ENCODE measurements at regions not wholly inside any gene's neighbourhood (a gene's known extent, or its start where the extent isn't known, plus 50 kb on each side); places are given as distances from the start of the nearest gene placed in this dataset.

- Histone ChIP-seq H3K9me3 (ENCODE audit: control insufficient read depth in 2 of 2, low read length in 2 of 2) (no peaks in the 10 kb centered on the region), H3K4me1 (ENCODE audit: control insufficient read depth, insufficient read depth, low read length) (no peaks in the 10 kb centered on the region), H3K36me3 (ENCODE audit: control insufficient read depth in 2 of 2, insufficient read depth in 2 of 2, low read length in 2 of 2) (no peaks in the 10 kb centered on the region), H3K4me3 (ENCODE audit: low read length in 2 of 2) (no peak overlapping the region), H3K27ac (ENCODE audit: low read length) (no peak overlapping the region), H3K27me3 (ENCODE audit: control insufficient read depth in 1 of 2, insufficient read depth in 2 of 2, low read length in 2 of 2) (no peaks in the 10 kb centered on the region), H3K9ac (ENCODE audit: low read length in 2 of 2) (no peak overlapping the region)
These were observed 1160.4 kb downstream of the EFNA5 start for GRCh38 chr5:106510321-106510720.

GRCh38 chr5:106508894-106509293 is 1161.8 kb downstream of the EFNA5 start:
- no peak overlapping the region for H3K4me3 ChIP-seq (ENCODE audit: low read length in 2 of 2)
- H3K27ac ChIP-seq (ENCODE audit: low read length), result no peak overlapping the region
- H3K9me3 ChIP-seq (ENCODE audit: control insufficient read depth in 2 of 2, low read length in 2 of 2), result no peaks in the 10 kb centered on the region
- H3K9ac ChIP-seq (ENCODE audit: low read length in 2 of 2), result no peak overlapping the region
- no peaks in the 10 kb centered on the region for H3K4me1 ChIP-seq (ENCODE audit: control insufficient read depth, insufficient read depth, low read length)
- no peaks in the 10 kb centered on the region for H3K27me3 ChIP-seq (ENCODE audit: control insufficient read depth in 1 of 2, insufficient read depth in 2 of 2, low read length in 2 of 2)
- no peaks in the 10 kb centered on the region for H3K36me3 ChIP-seq (ENCODE audit: control insufficient read depth in 2 of 2, insufficient read depth in 2 of 2, low read length in 2 of 2)

- H3K36me3 ChIP-seq (ENCODE audit: control insufficient read depth in 2 of 2, insufficient read depth in 2 of 2, low read length in 2 of 2), result no peaks in the 10 kb centered on the region
- H3K9me3 ChIP-seq (ENCODE audit: control insufficient read depth in 2 of 2, low read length in 2 of 2), result no peaks in the 10 kb centered on the region
- no peak overlapping the region for H3K27ac ChIP-seq (ENCODE audit: low read length)
- no peaks in the 10 kb centered on the region for H3K27me3 ChIP-seq (ENCODE audit: control insufficient read depth in 1 of 2, insufficient read depth in 2 of 2, low read length in 2 of 2)
- H3K9ac ChIP-seq (ENCODE audit: low read length in 2 of 2), result no peak overlapping the region
- H3K4me1 ChIP-seq (ENCODE audit: control insufficient read depth, insufficient read depth, low read length), result no peaks in the 10 kb centered on the region
- no peak overlapping the region for H3K4me3 ChIP-seq (ENCODE audit: low read length in 2 of 2)
These were observed 1176.8 kb downstream of the EFNA5 start for GRCh38 chr5:106493910-106494309.

- H3K27me3 ChIP-seq (ENCODE audit: control insufficient read depth in 1 of 2, insufficient read depth in 2 of 2, low read length in 2 of 2), result no peaks in the 10 kb centered on the region
- H3K27ac ChIP-seq (ENCODE audit: low read length), result no peak overlapping the region
- H3K4me3 ChIP-seq (ENCODE audit: low read length in 2 of 2), result no peak overlapping the region
- H3K9ac ChIP-seq (ENCODE audit: low read length in 2 of 2), result no peak overlapping the region
- H3K4me1 ChIP-seq (ENCODE audit: control insufficient read depth, insufficient read depth, low read length), result no peaks in the 10 kb centered on the region
- H3K36me3 ChIP-seq (ENCODE audit: control insufficient read depth in 2 of 2, insufficient read depth in 2 of 2, low read length in 2 of 2), result no peaks in the 10 kb centered on the region
- no peaks in the 10 kb centered on the region for H3K9me3 ChIP-seq (ENCODE audit: control insufficient read depth in 2 of 2, low read length in 2 of 2)
These were observed 1181.7 kb downstream of the EFNA5 start for GRCh38 chr5:106489004-106489403.

GRCh38 chr5:106488407-106488806 is 1182.3 kb downstream of the EFNA5 start:
- H3K9ac ChIP-seq (ENCODE audit: low read length in 2 of 2), result no peak overlapping the region
- H3K36me3 ChIP-seq (ENCODE audit: control insufficient read depth in 2 of 2, insufficient read depth in 2 of 2, low read length in 2 of 2), result no peaks in the 10 kb centered on the region
- no peak overlapping the region for H3K4me3 ChIP-seq (ENCODE audit: low read length in 2 of 2)
- H3K27ac ChIP-seq (ENCODE audit: low read length), result no peak overlapping the region
- no peaks in the 10 kb centered on the region for H3K4me1 ChIP-seq (ENCODE audit: control insufficient read depth, insufficient read depth, low read length)
- no peaks in the 10 kb centered on the region for H3K27me3 ChIP-seq (ENCODE audit: control insufficient read depth in 1 of 2, insufficient read depth in 2 of 2, low read length in 2 of 2)
- H3K9me3 ChIP-seq (ENCODE audit: control insufficient read depth in 2 of 2, low read length in 2 of 2), result no peaks in the 10 kb centered on the region

- H3K36me3 ChIP-seq (ENCODE audit: control insufficient read depth in 2 of 2, insufficient read depth in 2 of 2, low read length in 2 of 2), result no peaks in the 10 kb centered on the region
- no peak overlapping the region for H3K9ac ChIP-seq (ENCODE audit: low read length in 2 of 2)
- H3K27ac ChIP-seq (ENCODE audit: low read length), result no peak overlapping the region
- H3K9me3 ChIP-seq (ENCODE audit: control insufficient read depth in 2 of 2, low read length in 2 of 2), result no peaks in the 10 kb centered on the region
- H3K27me3 ChIP-seq (ENCODE audit: control insufficient read depth in 1 of 2, insufficient read depth in 2 of 2, low read length in 2 of 2), result no peaks in the 10 kb centered on the region
- no peak overlapping the region for H3K4me3 ChIP-seq (ENCODE audit: low read length in 2 of 2)
- H3K4me1 ChIP-seq (ENCODE audit: control insufficient read depth, insufficient read depth, low read length), result no peaks in the 10 kb centered on the region
These were observed 1189.4 kb downstream of the EFNA5 start for GRCh38 chr5:106481374-106481773.

GRCh38 chr5:106476630-106477029 is 1194.1 kb downstream of the EFNA5 start:
- no peak overlapping the region for H3K27ac ChIP-seq (ENCODE audit: low read length)
- no peaks in the 10 kb centered on the region for H3K27me3 ChIP-seq (ENCODE audit: control insufficient read depth in 1 of 2, insufficient read depth in 2 of 2, low read length in 2 of 2)
- no peak overlapping the region for H3K9ac ChIP-seq (ENCODE audit: low read length in 2 of 2)
- H3K36me3 ChIP-seq (ENCODE audit: control insufficient read depth in 2 of 2, insufficient read depth in 2 of 2, low read length in 2 of 2), result no peaks in the 10 kb centered on the region
- no peaks in the 10 kb centered on the region for H3K9me3 ChIP-seq (ENCODE audit: control insufficient read depth in 2 of 2, low read length in 2 of 2)
- no peak overlapping the region for H3K4me3 ChIP-seq (ENCODE audit: low read length in 2 of 2)
- H3K4me1 ChIP-seq (ENCODE audit: control insufficient read depth, insufficient read depth, low read length), result no peaks in the 10 kb centered on the region

- Histone ChIP-seq H3K4me1 (ENCODE audit: control insufficient read depth, insufficient read depth, low read length) (no peaks in the 10 kb centered on the region), H3K9me3 (ENCODE audit: control insufficient read depth in 2 of 2, low read length in 2 of 2) (no peaks in the 10 kb centered on the region), H3K27ac (ENCODE audit: low read length) (no peak overlapping the region), H3K36me3 (ENCODE audit: control insufficient read depth in 2 of 2, insufficient read depth in 2 of 2, low read length in 2 of 2) (no peaks in the 10 kb centered on the region), H3K27me3 (ENCODE audit: control insufficient read depth in 1 of 2, insufficient read depth in 2 of 2, low read length in 2 of 2) (no peaks in the 10 kb centered on the region), H3K4me3 (ENCODE audit: low read length in 2 of 2) (no peak overlapping the region), H3K9ac (ENCODE audit: low read length in 2 of 2) (no peak overlapping the region)
These were observed 1196.7 kb downstream of the EFNA5 start for GRCh38 chr5:106474066-106474465.

GRCh38 chr5:106459541-106459940 is 1211.2 kb downstream of the EFNA5 start:
- H3K9ac ChIP-seq (ENCODE audit: low read length in 2 of 2), result no peak overlapping the region
- H3K27ac ChIP-seq (ENCODE audit: low read length), result no peak overlapping the region
- no peaks in the 10 kb centered on the region for H3K36me3 ChIP-seq (ENCODE audit: control insufficient read depth in 2 of 2, insufficient read depth in 2 of 2, low read length in 2 of 2)
- no peak overlapping the region for H3K4me3 ChIP-seq (ENCODE audit: low read length in 2 of 2)
- H3K27me3 ChIP-seq (ENCODE audit: control insufficient read depth in 1 of 2, insufficient read depth in 2 of 2, low read length in 2 of 2), result no peaks in the 10 kb centered on the region
- H3K4me1 ChIP-seq (ENCODE audit: control insufficient read depth, insufficient read depth, low read length), result no peaks in the 10 kb centered on the region
- H3K9me3 ChIP-seq (ENCODE audit: control insufficient read depth in 2 of 2, low read length in 2 of 2), result no peaks in the 10 kb centered on the region

GRCh38 chr5:106454651-106455415 is 1215.9 kb downstream of the EFNA5 start:
- Histone ChIP-seq H3K4me3 (ENCODE audit: low read length in 2 of 2) (no peak overlapping the region), H3K27ac (ENCODE audit: low read length) (no peak overlapping the region), H3K27me3 (ENCODE audit: control insufficient read depth in 1 of 2, insufficient read depth in 2 of 2, low read length in 2 of 2) (no peaks in the 10 kb centered on the region), H3K4me1 (ENCODE audit: control insufficient read depth, insufficient read depth, low read length) (no peaks in the 10 kb centered on the region), H3K9ac (ENCODE audit: low read length in 2 of 2) (no peak overlapping the region), H3K9me3 (ENCODE audit: control insufficient read depth in 2 of 2, low read length in 2 of 2) (no peaks in the 10 kb centered on the region), H3K36me3 (ENCODE audit: control insufficient read depth in 2 of 2, insufficient read depth in 2 of 2, low read length in 2 of 2) (no peaks in the 10 kb centered on the region)

- Histone ChIP-seq H3K4me1 (ENCODE audit: control insufficient read depth, insufficient read depth, low read length) (no peaks in the 10 kb centered on the region), H3K9ac (ENCODE audit: low read length in 2 of 2) (no peak overlapping the region), H3K27ac (ENCODE audit: low read length) (no peak overlapping the region)
These were observed 1216.7 kb downstream of the EFNA5 start for GRCh38 chr5:106454050-106454449.

More at GRCh38 chr5:106454050-106454449, 1216.7 kb downstream of the EFNA5 start:
- no peaks in the 10 kb centered on the region for H3K36me3 ChIP-seq (ENCODE audit: control insufficient read depth in 2 of 2, insufficient read depth in 2 of 2, low read length in 2 of 2)
- no peaks in the 10 kb centered on the region for H3K9me3 ChIP-seq (ENCODE audit: control insufficient read depth in 2 of 2, low read length in 2 of 2)
- no peak overlapping the region for H3K4me3 ChIP-seq (ENCODE audit: low read length in 2 of 2)
- no peaks in the 10 kb centered on the region for H3K27me3 ChIP-seq (ENCODE audit: control insufficient read depth in 1 of 2, insufficient read depth in 2 of 2, low read length in 2 of 2)
